HG03571 (cell line): ENCODE measurements at regions not wholly inside any gene's neighbourhood (a gene's known extent, or its start where the extent isn't known, plus 50 kb on each side); places are given as distances from the start of the nearest gene placed in this dataset.

Experiments used
- ATAC-seq: cut with Tn5 transposase; IDR thresholded peaks from one replicate; pipeline ENCODE4 v1.9.1; 2021; ENCODE audit not compliant: unreplicated experiment

DNA sequence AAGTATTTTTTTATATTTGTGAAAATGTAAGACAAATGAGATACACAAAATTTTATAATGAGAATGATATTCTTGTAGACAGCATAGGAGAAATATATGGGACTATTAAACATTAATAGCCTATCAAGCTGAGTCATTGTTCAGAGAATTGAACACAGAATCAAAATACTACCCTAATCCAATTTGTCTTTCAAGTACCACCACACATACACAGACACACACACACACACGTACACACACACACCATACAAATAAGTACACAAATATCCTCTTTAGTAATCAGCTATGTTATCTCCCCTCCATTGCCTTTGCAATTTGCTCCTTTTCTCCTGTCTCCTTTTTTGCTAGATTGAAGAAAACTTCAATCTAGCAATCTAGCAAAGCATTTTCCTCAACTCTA is 499.3 kb downstream of the FOXG1 start:
- no peak for ATAC-seq

DNA sequence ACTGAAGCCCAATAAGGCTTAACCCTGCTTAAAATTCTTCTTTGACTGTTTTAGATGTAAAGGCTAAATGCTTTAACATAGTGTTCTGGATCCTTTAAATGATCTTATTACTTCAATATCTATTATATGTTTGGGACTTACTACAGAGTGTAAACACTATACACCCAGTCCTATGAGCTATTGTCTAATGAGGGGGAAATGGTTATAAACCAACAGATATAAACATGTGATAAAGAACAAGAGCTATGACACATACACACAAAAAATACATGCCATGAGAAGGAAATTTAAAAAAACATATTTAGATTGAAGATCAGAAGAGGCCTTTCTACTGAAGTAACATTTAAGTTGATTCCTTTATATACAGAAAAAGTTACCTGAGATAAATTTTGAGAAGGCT is 505.1 kb downstream of the FOXG1 start:
- no peak for ATAC-seq

GRCh38 chr14:29273513-29273912 is 506.9 kb downstream of the FOXG1 start:
- no peak for ATAC-seq

- ATAC-seq = no peak
Observed at GRCh38 chr14:29274890-29275596, 508.5 kb downstream of the FOXG1 start.

- ATAC-seq = no peak
Observed at GRCh38 chr14:29278301-29279263, 512.0 kb downstream of the FOXG1 start.

- no peak for ATAC-seq
Observed at GRCh38 chr14:29282169-29282568, 515.6 kb downstream of the FOXG1 start.

GRCh38 chr14:29290441-29290840 is 523.9 kb downstream of the FOXG1 start:
- ATAC-seq = no peak

GRCh38 chr14:29299372-29299771 is 532.8 kb downstream of the FOXG1 start:
- ATAC-seq = no peak

- no peak for ATAC-seq
Observed at GRCh38 chr14:29301571-29301970, 535.0 kb downstream of the FOXG1 start.

GRCh38 chr14:29310210-29310609 is 543.6 kb downstream of the FOXG1 start:
- no peak for ATAC-seq

- ATAC-seq = no peak
Observed at GRCh38 chr14:29310757-29311156, 544.2 kb downstream of the FOXG1 start.

- ATAC-seq = no peak
Observed at GRCh38 chr14:29311983-29312382, 545.4 kb downstream of the FOXG1 start.

- ATAC-seq = no peak
Observed at GRCh38 chr14:29316936-29317335, 550.3 kb downstream of the FOXG1 start.

DNA sequence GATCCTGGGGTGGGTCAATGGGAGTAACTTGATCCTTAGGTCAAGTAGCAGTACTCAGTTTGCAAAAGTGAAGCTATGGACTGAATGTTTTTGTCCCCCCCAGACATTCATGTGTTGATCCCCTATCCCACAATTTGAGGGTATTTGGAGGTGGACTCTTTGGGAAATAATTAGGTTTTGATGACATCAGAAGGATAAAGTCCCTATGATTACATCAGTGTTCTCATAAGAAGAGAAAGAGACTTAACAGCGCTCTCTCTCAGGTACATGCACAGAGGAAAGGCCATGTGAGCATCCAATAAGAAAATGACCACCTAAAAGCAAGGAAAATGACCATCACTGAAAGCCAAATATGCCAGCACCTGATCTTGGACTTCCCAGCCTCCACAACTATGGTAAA is 550.8 kb downstream of the FOXG1 start:
- no peak for ATAC-seq

DNA sequence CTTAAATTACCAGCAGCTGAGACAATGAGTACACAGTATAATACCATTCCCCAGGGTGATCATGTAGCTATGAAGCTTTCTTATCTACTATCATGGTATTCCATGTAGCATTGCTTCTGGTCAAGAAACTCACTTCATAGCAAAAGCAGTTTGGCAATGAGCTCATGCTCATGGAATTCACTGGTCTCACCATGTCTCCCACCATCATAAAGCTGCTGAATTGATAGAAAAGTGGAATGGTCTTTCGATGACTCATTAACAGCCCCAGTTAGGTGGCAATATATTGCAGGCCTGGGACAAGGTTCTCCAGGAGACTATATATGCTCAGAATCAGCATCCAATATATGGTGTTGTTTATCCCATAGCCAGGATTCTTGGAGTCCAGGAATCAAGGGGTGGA is 553.7 kb downstream of the FOXG1 start:
- no peak for ATAC-seq

- ATAC-seq = no peak
Observed at GRCh38 chr14:29321646-29322045, 555.1 kb downstream of the FOXG1 start.

GRCh38 chr14:29339494-29340172 is 573.0 kb downstream of the FOXG1 start:
- no peak for ATAC-seq

DNA sequence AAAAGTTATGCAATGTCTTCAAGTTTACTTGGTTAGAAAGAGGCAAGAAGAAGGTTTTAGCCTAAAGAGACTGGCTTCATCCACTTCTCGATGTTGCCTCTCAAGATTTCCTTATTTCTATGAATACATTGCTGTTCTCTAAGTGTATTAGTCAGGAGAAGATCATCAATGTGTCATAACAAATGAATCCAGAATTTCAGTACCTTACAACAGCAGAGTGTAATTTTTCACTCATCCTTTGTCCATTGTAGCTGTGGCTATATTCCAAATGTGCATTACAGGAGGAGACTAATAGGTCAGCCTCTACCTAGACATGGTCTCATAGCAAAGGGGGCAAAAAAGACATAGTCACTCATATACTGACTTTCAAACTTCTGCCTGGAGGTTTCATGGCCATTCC is 579.1 kb downstream of the PRKD1 start:
- no peak for ATAC-seq

GRCh38 chr14:29350496-29350895 is 577.2 kb downstream of the PRKD1 start:
- ATAC-seq = no peak

GRCh38 chr14:29351996-29352705 is 575.5 kb downstream of the PRKD1 start:
- ATAC-seq = no peak

DNA sequence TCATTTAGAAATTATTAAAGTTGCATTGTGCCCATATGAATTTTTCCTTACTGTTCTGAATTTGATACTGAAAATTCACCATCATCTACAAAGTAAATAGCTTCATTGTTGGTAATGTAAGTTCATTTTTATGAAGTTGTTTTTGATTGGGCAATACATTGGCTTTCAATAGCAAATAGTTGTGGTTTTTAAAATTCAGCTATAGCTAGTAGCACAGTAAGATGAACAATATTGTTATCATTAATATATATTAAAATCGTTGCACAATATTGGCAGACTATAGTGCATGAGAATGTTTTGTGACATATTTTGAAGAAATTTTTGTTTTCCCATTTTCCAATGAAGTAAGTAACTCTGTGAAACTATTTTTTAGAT is 575.0 kb downstream of the PRKD1 start:
- ATAC-seq = no peak
